SJSA1 (cell line): ENCODE measurements at regions not wholly inside any gene's neighbourhood (a gene's known extent, or its start where the extent isn't known, plus 50 kb on each side); places are given as distances from the start of the nearest gene placed in this dataset.
A peak's percentile ranks its signal among the peaks of the same experiment; 100 is the strongest.
"Not testable (repeated sequence)": the region's sequence is repeated elsewhere in the genome, so short reads cannot be mapped to it uniquely, and the experiment has no call there.

Experiments
- DNase-seq, 2 experiments: peaks; one replicate each; pipeline ENCODE4 v3.0.0-alpha.2; 2015 to 2020; ENCODE audit warnings: low spot score in 2 of 2, low read depth in 1 of 2
- H3K27ac ChIP-seq: fragments of 250-450 bp; sonication (Bioruptor Pico); 2 replicates; pipeline ENCODE4 v1.5.1; 2020; ENCODE audit warnings: mild to moderate bottlenecking, moderate library complexity
- H3K27me3 ChIP-seq: fragments of 250-450 bp; sonication (Bioruptor Pico); replicated peaks from 2 replicates; pipeline ENCODE4 v1.5.1; 2020; ENCODE audit warnings: mild to moderate bottlenecking, moderate library complexity
- H3K36me3 ChIP-seq: fragments of 250-450 bp; sonication (Bioruptor Pico); 2 replicates; pipeline ENCODE4 v1.5.1; 2020; ENCODE audit warnings: mild to moderate bottlenecking
- H3K4me1 ChIP-seq: fragments of 250-450 bp; sonication (Bioruptor Pico); replicated peaks from 2 replicates; pipeline ENCODE4 v1.6.1; 2021; ENCODE audit warnings: mild to moderate bottlenecking
- H3K4me3 ChIP-seq: fragments of 250-450 bp; sonication (Bioruptor Pico); 2 replicates; pipeline ENCODE4 v1.5.1; 2020; ENCODE audit warnings: mild to moderate bottlenecking
- H3K9me3 ChIP-seq: fragments of 250-450 bp; sonication (Bioruptor Pico); replicated peaks from 2 replicates; pipeline ENCODE4 v1.5.1; 2020; ENCODE audit warnings: mild to moderate bottlenecking

DNA sequence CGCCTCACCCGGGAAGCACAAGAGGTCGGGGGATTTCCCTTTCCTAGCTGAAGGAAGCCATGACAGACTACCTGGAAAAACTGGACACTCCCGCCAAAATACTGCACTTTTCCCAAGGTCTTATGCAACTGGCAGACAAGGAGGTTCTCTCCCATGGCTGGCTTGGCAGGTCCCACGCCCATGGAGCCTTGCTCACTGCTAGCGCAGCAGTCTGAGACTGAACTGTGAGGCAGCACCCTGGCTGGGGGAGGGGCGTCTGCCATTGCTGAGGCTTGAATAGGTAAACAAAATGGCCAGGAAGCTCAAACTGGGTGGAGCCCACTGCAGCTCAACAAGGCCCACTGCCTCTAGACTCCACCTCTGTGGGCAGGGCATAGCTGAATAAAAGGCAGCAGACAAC lies 92.1 kb downstream of the C4BPA start:
- H3K36me3 ChIP-seq, H3K27ac ChIP-seq, DNase-seq, H3K9me3 ChIP-seq, H3K27me3 ChIP-seq, H3K4me3 ChIP-seq, H3K4me1 ChIP-seq: not testable (repeated sequence)

DNA sequence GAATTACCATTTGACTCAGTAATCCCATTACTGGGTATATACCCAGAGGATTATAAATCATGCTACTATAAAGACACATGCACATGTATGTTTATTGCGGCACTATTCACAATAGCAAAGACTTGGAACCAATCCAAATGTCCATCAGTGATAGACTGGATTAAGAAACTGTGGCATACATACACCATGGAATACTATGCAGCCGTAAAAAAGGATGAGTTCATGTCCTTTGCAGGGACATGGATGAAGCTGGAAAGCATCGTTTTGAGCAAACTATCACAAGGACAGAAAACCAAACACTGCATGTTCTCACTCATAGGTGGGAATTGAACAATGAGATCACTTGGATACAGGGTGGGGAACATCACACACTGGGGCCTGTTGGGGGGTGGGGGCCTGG lies 97.5 kb downstream of the C4BPA start:
- H3K36me3 ChIP-seq, H3K4me1 ChIP-seq, H3K9me3 ChIP-seq, DNase-seq, H3K4me3 ChIP-seq, H3K27ac ChIP-seq, H3K27me3 ChIP-seq: not testable (repeated sequence)

DNA sequence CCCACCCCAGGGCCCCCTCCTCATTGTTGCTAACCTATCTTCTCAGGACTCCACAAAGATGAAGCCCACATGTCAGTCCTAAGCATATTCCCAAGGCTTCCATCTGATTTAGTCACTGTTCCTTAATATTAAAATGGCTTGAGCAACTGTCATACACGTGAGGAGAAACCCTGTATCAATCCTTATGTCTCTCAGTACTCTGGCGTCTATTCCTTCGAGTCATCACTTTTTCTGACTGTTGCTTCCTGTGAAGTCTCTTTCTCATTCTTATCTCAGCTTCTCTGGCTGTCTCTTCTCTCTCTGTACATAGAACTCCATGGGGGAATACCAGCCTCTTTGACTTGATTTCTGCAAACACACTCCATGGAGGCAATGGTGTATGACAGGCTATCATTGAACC lies 98.4 kb downstream of the C4BPA start:
- H3K27me3 ChIP-seq: no peaks in the 10 kb centered on the region
- DNase-seq: no peak
- H3K4me3 ChIP-seq: no peak overlapping the region
- H3K27ac ChIP-seq: no peak overlapping the region
- no peaks in the 10 kb centered on the region for H3K9me3 ChIP-seq
- H3K36me3 ChIP-seq: no peaks in the 10 kb centered on the region
- peaks cover 7% of the 10 kb centered on the region for H3K4me1 ChIP-seq

DNA sequence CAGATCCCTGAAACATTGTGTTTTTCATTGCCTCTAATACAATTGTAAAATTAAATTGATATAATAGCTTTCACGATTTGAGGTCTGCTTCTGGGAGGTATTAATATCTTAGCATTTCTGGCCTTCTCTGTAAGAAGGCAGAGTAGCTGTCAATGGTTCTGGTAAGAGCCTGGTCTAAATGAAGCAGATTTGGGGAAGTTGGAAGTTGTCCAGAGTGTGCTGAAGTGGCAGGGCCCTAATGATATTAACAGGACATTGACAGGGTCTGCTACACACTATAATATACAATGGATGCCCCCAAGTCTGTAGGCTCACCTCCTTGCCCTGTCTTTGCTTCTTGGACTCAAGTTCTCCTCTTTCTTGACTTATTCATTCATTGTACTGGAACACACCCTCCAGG lies 99.5 kb downstream of the C4BPA start:
- peaks cover 7% of the 10 kb centered on the region for H3K4me1 ChIP-seq
- DNase-seq: no peak
- H3K9me3 ChIP-seq: no peaks in the 10 kb centered on the region
- H3K4me3 ChIP-seq: no peak overlapping the region
- H3K27ac ChIP-seq: no peak overlapping the region
- H3K27me3 ChIP-seq: no peaks in the 10 kb centered on the region
- no peaks in the 10 kb centered on the region for H3K36me3 ChIP-seq

DNA sequence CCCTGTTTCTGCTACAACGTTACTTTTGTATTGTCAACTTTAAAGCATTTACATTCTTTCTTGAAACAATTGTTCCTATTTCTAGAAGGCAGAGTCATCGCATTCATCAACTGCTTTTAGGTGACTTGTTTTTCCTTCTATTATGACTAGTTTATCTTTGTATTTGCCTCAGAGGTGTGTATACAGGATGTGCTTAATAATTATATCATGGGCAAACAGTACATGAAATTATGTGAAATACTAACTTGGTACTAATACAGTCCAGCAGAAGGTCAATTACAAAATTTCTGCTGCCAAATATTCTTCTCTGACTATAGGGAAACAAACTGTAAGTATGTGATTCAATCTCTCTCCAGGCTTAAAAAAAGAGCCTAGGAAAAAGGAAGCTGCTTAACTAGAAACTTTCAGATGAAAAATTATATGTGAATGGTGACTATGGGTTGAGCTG lies 101.6 kb downstream of the C4BPA start:
- H3K27me3 ChIP-seq: no peaks in the 10 kb centered on the region
- peak overlapping the region; percentile 78 for H3K27ac ChIP-seq
- H3K9me3 ChIP-seq: no peaks in the 10 kb centered on the region
- H3K36me3 ChIP-seq: no peaks in the 10 kb centered on the region
- no peak overlapping the region for H3K4me3 ChIP-seq
- peaks cover 7% of the 10 kb centered on the region for H3K4me1 ChIP-seq
- no peak for DNase-seq

DNA sequence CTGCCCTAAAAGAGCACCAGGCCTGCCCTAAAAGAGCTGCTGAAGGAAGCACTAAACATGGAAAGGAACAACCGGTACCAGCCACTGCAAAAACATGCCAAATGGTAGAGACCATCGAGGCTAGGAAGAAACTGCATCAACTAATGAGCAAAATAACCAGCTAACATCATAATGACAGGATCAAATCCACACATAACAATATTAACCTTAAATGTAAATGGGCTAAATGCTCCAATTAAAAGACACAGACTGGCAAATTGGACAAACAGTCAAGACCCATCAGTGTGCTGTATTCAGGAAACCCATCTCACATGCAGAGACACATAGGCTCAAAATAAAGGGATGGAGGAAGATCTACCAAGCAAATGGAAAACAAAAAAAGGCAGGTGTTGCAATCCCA lies 104.7 kb downstream of the C4BPA start:
- H3K9me3 ChIP-seq, H3K4me1 ChIP-seq, H3K36me3 ChIP-seq, H3K27ac ChIP-seq, H3K4me3 ChIP-seq, H3K27me3 ChIP-seq, DNase-seq: not testable (repeated sequence)

DNA sequence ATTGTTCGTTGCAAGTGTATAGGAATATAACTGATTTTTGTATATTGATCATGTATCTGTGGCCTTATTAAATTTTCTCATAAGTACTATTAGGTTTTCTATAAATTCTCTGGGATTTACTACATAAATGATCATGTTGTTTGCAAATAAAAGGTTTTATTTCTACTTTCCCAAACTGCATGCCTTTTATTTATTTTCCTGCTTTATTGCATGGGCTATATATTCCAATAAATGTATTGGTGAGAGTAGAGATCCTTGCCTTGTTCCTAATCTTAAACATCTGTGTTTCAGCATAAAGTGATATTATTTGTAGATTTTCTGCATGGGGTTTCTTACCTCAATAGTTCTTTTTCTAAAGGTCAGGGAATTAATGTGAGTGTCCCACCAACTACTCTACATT lies 107.0 kb upstream of the CD55 start:
- Histone ChIP-seq H3K36me3 (no peaks in the 10 kb centered on the region), H3K27ac (no peak overlapping the region), H3K27me3 (no peaks in the 10 kb centered on the region), H3K4me3 (no peak overlapping the region), H3K9me3 (no peaks in the 10 kb centered on the region), H3K4me1 (peaks cover 16% of the 10 kb centered on the region)
- DNase-seq: no peak

DNA sequence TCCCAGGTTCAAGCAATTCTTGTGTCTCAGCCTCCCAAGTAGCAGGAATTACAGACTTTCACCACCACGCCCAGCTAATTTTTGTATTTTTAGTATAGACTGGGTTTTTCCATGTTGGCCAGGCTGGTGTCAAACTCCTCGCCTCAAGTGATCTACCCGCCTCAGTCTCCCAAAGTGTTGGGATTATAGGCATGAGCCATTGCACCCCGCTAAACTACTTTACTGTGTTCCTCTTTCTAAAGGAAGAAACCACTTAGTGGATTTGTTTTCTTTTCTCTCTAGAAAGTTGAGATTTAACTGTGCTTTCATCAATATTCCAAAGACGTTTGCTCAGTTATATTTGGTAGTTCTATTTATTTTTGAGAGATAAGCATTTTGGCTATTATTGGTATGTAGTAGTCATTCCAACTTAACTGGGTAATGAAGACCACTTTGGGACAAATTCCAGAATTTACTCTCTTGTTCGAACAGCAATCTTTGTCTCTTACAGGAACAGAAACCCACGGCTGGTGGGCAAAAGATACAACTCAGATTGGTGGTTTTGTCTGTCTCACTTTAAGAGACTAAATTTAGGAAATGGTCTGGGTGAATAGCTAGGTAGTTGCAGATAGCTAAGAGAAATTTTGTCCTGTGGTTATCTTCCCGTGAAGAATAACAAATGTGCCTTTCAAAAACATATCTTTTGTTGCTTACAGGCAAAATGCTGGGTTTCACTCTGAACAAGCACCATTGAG lies 103.5 kb upstream of the CD55 start:
- DNase-seq: no peak
- H3K27ac ChIP-seq: no peak overlapping the region
- no peaks in the 10 kb centered on the region for H3K27me3 ChIP-seq
- H3K4me1 ChIP-seq: peaks cover 19% of the 10 kb centered on the region
- H3K36me3 ChIP-seq: no peaks in the 10 kb centered on the region
- no peak overlapping the region for H3K4me3 ChIP-seq
- no peaks in the 10 kb centered on the region for H3K9me3 ChIP-seq

DNA sequence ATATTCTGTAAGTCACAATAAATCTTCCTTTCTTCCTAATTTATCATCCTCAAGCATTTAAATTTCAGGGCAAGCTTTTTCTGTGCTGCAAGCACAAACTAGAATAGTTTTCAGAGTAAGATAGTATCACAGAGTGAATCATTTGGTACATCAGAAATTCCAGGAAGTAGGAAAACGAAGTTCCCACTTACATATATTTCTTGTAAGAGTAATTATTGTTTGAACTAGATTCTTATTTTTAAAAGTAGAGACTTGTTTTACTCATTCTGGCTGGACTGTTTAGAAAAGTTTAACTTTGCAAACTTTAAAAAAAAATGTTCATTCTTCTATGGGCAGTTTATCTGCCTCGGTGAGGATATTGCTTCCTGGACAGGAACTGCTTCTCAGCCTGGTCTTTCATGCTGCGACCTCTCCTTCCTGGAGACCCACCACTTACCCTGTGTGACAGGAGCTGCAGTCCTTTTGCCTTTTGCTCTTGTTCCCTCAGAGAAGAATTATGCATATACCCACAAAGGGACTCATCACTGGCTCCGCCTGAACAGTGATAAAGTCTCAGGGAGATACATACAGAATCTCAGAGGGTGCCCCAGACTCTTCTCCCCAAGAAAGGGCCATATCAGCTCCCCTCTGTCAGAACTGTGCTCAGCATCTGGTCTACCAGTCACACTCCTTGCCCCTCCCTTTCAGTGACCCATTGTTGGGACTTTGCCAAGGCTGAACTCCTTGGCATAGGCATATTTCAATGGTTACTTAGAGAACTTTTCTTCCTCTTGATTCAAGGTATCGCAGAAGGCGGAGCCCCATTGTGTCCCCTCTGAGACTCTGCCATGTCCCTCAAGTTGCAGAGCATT lies 102.7 kb upstream of the CD55 start:
- DNase-seq: peak in 1 of 2 experiments; percentile 14
- Histone ChIP-seq H3K4me1 (peaks cover 19% of the 10 kb centered on the region), H3K36me3 (no peaks in the 10 kb centered on the region), H3K9me3 (no peaks in the 10 kb centered on the region), H3K4me3 (no peak overlapping the region), H3K27me3 (no peaks in the 10 kb centered on the region), H3K27ac (no peak overlapping the region)

DNA sequence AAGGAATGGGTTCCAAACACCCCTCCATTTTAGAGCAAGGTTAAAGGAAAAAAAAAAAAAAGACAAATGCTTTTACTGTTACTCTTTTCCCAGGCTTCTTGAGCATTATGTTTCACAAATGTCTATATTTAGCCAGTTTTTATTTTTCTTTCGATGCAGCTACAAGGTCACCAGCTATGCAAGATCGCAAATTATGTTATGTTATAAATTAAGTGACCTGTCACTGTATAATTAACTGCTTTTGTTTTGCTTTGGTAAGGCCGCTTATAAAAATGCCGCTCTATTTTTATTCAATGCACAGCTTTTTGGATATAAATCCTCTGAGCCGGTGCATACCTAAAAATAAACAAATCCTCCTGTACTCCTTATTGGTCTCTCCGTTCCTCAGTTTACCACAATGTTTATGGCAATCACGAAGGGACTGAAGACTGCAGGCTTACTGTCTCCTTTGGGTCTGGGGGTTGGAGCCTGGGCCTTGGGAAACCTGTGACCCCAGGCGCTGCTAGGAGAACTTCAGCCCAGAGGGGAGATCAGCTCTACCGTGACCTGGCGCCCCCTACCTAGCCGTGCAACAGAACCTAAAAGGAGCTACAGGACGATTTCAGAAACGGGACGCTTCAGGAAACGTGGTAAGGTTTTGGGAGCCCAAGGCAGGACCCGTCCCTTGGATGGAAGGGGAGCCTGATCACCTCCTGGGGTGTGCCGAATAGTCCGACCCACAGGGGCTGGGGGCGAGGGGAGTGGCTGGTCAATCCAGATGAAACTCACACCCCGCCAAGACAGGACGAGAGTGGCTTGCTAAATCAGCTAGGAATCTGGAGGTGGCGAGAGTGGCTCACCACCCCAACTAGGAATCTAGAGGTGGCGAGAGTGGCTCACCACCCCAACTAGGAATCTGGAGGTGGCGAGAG lies 101.2 kb upstream of the CD55 start:
- H3K27ac ChIP-seq: no peak overlapping the region
- no peaks in the 10 kb centered on the region for H3K9me3 ChIP-seq
- H3K27me3 ChIP-seq: no peaks in the 10 kb centered on the region
- no peaks in the 10 kb centered on the region for H3K36me3 ChIP-seq
- H3K4me1 ChIP-seq: peaks cover 19% of the 10 kb centered on the region
- H3K4me3 ChIP-seq: no peak overlapping the region
- no peak for DNase-seq

DNA sequence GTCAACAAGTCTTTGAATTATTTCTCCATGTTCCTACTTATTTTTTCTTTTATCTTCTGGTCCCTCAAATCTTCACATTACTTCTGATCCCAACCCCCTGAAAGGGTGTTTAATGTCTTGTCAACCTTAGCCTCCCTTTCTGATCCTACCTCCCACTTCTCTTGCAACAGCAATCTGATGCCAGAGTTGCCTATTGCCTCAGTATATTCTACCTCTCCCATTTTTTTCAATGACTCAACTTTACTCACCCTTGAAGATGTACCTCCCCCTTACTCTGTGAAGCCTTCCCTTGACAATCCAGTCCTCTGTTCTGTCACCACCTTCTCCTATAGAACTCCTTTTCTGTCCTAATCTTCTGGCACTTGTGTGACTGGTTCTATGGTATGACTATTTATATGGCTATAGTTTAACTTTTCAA lies 99.5 kb upstream of the CD55 start:
- H3K27me3 ChIP-seq: no peaks in the 10 kb centered on the region
- no peaks in the 10 kb centered on the region for H3K36me3 ChIP-seq
- no peak overlapping the region for H3K27ac ChIP-seq
- H3K9me3 ChIP-seq: no peaks in the 10 kb centered on the region
- no peak for DNase-seq
- no peak overlapping the region for H3K4me3 ChIP-seq
- peaks cover 19% of the 10 kb centered on the region for H3K4me1 ChIP-seq

DNA sequence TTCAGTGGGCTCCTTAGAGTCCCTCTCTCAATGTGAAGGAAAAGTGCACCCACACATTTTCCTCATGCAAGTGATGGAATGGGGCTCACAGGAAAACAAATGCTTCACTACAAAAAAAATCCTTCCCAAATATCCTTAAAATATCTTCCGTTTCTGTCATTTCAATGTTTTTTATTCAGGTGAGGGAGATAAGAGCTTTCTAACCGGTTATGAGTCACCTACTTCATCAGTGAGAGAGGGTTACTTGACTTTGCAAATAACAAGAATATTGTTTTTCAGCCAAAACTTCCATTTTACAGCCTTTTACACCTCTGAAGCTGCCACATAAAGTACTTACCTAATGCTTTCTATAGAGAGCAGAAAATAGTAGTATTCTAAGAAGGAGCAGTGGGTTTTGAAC lies 98.3 kb upstream of the CD55 start:
- DNase-seq: no peak
- Histone ChIP-seq H3K27ac (no peak overlapping the region), H3K4me3 (no peak overlapping the region), H3K27me3 (no peaks in the 10 kb centered on the region), H3K9me3 (no peaks in the 10 kb centered on the region), H3K4me1 (peaks cover 13% of the 10 kb centered on the region), H3K36me3 (no peaks in the 10 kb centered on the region)

DNA sequence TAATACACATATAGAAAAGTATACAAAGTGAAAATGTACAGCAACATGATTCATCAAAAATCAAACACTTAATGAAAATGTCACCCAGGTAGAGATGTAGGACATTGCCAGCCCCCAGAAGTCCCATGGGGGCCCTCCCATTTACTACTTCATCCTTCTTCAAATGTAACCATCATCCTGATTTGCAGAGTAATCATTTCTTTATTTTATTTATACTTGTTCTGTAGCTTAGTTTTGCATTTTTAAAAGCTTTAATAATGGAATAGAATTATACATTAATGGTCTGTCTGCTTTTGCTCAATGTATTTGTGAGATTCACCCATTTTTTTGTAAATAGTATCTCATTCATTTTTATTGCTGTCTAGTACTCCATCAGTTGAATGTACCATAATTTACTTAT lies 96.8 kb upstream of the CD55 start:
- Histone ChIP-seq H3K27me3 (no peaks in the 10 kb centered on the region), H3K9me3 (no peaks in the 10 kb centered on the region), H3K4me3 (no peak overlapping the region), H3K36me3 (no peaks in the 10 kb centered on the region), H3K4me1 (peaks cover 3% of the 10 kb centered on the region; the same call in 1 of the 2 replicates), H3K27ac (no peak overlapping the region)
- no peak for DNase-seq
